GM21447 (cell line): ENCODE measurements at regions not wholly inside any gene's neighbourhood (a gene's known extent, or its start where the extent isn't known, plus 50 kb on each side); places are given as distances from the start of the nearest gene placed in this dataset.
"Not testable (repeated sequence)": the region's sequence is repeated elsewhere in the genome, so short reads cannot be mapped to it uniquely, and the experiment has no call there.

ENCODE experiments used
- ATAC-seq: cut with Tn5 transposase; IDR thresholded peaks from one replicate; pipeline ENCODE4 v1.9.1; 2021; ENCODE audit not compliant: unreplicated experiment

DNA sequence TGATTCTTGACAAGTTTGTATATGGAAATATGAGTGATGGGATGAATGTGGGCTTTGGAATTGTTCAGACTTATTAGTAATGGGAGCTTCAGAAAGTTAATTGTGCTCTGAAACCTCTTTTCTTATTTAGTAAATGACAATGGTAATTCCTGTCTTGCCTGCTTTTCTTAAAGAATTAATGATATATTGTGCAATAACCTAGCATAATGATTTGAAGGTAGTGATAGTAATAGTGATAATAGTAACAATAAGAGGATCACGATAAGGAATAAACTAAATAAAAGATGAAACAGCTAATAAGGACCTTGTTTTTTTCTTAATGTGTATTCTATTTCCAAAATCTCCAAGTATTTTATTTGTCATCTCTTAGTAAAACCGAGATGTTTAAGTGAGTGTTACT lies 245.0 kb upstream of the CPHXL start:
- ATAC-seq, result no peak

DNA sequence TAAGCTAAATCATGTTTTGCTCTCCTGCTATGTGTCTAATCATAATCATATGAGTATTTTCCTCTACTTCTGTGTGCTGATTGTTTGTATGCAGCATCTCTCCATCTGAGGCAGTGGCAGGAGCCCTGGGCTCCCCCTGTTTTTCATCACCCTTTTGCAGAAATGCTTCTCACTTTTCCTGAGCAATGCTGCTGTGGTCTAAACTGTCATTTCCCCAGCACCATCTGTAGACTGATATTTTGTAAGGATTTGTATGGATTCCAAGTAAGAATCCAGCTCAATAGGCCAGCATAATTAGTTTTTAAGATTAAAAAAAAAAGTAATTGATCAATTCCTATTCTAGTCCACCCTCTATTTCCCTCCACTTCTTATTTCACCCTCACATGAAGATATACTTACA lies 257.0 kb upstream of the CPHXL start:
- ATAC-seq, result no peak

DNA sequence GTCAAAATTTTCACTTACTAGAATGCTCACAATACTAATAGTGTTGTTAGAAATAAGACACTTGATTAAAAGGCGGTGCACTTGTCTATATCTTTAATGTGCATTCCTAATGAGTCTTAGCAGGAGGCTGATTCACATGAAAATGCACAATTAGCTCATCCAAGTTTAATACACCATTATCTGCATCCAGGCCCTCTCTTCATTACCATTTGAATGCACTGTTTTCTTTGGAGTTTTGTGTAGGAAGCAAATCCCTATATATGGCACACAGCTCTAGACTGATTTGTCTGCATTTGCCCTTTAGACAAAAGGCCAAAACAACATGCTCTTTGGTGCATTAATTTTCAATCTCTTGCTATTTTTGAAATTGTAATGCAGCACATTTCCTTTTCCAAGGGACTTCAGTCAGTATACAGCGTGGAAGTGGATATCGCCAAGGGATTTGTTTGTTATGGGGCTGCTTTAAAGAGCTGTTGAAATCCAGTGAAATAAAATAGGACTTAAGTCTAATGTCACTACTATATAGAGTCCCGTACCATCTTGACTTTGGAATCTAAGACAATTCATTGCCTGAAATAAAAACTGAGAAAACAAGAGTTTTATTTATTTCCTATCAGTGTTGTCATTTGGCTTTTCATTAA lies 257.6 kb upstream of the CPHXL start:
- ATAC-seq, result no peak

DNA sequence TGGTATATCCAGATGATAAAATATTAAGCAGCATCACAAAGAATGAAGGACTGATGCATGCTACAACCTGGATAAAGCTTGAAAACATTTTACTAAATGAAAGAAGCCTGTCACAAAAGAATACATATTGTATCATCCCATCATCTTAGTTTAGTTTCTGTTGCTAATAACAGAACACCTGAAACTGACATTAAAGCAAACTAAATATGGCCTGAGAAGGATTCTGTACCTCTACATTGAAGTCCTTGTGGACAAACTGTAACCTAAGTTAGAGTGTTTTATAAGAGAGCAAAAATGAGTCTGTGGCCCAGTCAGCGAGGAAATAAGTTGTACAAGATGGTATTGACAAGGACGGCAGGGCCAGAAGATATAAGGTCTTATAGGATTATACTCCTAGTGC lies 261.0 kb upstream of the CPHXL start:
- ATAC-seq, result no peak

DNA sequence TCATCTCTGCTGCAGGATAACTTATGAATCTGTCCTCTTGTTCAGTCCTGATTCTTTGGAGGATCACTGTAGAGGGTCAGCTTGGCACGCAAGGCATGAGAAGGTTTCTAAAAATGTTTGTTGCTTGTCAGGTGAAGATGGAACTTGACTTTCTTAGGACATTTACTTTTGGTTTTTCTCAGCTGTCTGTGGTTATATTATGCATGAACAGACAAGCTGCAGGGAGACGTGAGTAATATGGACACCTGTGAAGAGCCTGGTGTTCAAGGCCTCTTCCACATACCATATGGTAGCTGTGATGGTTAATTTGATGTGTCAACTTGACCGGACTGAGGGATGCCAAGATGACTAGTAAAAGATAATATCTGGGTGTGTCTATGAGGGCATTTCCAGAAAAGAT lies 270.2 kb upstream of the CPHXL start:
- no peak for ATAC-seq

DNA sequence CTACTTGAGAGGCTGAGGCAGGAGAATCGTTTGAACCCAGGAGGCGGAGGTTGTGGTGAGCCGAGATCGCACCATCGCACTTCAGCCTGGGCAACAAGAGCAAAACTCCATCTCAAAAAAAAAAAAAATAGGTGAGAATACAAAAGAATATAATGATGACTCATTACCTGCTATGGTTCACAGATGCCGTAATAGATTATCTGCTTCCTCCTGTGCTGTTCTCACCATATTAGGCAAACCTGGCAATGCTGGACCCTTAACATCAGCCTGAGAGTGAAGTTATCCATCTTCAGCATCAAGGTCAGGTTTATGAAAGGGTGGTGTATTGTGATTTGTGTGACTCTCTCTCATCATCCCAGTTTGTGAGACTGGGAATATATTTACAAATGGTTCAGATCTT lies 271.3 kb upstream of the CPHXL start:
- ATAC-seq, result no peak

DNA sequence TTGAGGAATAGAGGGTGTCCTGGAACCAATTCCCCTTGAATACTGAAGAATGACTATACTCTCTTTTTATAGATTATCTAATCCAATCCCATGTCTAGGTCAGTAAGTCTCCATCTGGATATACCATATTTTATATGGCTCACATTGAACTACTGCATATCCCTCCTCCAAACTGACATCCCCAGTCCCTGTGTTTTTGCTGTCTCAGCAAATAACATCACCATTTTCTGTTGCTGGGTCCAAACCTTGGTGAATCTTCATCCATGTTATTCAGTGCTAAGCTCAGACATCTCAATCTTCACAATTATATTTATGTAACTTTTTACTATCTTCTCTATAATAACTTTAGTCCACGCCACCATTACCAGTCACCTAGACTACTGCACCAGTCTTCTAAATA lies 269.6 kb upstream of the CNTNAP4 start:
- no peak for ATAC-seq

DNA sequence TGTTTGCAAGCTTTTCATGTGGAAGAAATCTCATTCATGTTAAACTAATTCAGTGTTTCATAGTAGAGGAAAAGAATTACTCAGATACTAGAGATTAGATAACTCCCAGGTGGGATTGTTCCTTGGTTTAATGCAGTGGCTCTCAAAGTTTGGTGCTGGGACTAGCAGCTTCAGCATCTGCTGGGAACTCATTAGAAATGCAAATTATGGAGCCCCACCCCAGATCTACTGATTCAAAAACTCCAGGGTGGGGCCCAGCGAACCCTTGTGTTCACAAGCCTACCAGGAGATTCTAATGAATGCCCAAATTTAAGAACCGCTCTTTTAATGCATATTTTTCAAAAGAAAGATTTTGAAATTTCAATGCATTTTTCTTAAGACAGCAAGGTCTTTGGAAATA lies 253.4 kb upstream of the CNTNAP4 start:
- no peak for ATAC-seq

DNA sequence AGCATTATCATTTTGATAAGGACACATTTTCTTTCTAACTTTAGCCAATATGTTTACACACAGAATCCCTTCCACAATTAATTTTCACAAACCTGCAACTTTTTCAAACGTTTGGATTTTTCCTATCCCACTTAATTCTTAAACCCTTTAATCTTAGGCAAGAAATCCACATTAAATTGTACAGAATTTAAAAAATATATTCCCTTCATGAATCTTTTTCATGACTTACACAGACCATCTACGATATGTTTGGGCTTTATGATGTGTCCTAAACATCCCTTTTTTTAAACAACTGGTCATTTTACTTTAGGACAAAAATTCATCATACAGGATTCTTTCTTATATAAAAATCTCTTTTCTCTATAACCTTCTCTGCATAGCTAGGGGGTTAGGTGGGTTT lies 241.5 kb upstream of the CNTNAP4 start:
- no peak for ATAC-seq

DNA sequence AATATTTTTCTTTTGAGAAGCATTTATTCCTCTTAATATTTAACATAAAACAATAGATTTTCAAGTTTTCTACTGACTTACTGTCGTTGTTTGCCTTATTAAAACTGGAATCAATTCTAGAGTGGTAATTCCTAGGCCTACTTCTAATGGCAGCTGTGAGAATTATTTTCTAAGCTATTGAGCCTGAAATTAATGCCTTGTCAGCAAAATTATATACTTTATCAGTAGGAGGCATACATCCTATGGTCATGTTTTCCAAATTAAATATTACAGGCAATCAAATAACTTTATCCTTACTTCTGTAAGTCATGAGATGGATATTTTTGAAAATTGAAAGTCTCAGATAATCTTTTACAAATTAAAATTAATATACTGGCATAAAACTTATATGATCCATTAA lies 239.1 kb upstream of the CNTNAP4 start:
- no peak for ATAC-seq

DNA sequence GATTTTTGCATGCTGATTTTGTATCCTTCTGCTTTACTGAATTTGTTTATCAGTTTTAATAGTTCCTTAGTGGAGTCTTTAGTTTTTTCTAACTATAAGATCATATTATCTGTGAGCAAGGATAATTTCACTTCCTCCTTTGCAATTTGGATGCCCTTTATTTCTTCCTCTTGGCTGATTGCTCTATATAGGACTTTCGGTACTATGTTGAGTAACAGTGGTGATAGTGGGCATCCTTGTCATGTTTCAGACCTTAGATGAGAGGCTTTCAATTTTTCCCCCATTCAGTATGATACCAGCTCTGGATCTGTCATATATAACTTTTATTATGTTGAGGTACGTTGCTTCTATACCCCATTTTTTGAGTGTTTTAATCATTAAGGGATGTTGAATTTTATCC lies 224.5 kb upstream of the CNTNAP4 start:
- ATAC-seq, result no peak

DNA sequence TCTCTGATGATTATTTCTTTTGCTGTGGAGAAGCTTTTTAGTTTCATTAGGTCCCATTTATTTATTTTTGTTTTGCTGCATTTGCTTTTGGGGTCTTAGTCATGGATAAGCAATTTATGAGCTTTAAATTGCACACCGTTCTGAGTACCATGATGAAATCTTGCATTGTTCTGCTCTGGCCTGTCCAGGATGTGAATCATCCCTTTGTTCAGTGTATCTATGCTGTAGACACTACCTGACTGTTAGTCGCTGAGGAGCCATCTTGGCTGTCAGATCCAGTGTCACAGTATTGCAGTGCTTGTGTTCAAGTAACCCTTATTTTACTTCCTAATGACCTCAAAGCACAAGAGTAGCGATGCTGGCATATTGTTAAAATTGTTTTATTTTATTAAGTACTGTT lies 218.0 kb upstream of the CNTNAP4 start:
- no peak for ATAC-seq

DNA sequence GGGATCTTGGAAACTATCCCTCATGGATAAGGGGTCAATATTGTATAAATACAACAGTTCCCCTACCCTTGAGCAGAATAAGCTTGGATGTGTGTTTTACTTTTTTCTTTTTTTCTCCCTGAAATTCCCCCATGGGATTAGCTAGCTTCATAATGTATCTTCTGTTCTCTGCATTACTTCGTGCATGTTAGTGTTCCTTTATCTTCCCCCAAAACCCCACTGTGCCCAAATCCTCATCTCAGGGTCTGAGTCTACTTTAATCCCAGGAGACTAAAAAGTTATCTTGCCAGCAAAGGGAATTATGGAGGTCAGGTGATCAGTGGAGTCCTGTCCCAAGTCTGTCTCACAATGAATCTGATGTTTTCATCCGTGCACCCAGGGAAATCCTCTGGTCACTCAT lies 217.5 kb upstream of the CNTNAP4 start:
- ATAC-seq, result no peak

DNA sequence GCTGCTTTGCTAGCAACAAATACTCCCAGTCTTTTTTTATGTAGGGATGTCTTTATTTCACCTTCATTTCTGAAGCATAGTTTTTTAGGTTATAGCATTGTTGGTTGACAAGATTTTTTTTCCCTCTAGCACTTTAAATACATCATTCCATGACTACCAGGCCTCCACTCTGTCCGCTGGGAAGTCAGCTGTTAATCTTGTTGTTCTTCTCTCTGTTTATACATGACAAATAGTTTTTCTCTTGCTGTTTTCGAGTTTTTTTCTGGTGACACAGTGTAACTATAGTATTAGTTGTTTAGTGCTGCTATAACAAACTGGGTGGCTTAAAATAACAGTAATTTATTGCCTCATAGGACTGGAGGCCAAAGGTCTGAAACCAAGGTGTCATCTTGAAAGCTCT lies 205.5 kb upstream of the CNTNAP4 start:
- no peak for ATAC-seq

DNA sequence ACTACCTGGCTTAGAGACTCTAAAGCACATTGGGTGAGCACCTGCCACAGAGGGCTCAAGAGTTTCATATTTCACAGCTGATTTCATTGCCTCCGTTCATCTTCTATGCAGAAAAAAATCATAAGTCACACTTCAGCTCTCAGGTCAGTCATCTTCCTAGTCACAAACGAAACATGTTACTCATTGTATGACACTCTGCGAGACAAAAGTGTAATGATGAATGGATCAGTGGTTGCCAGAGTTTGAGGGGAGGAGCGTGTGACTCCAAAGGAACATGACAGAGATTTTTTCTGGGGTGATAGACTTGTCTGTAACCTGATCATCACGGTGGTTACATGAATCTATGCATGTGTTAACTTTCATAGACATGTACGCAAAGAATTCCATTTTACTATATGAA lies 195.2 kb upstream of the CNTNAP4 start:
- ATAC-seq, result no peak

DNA sequence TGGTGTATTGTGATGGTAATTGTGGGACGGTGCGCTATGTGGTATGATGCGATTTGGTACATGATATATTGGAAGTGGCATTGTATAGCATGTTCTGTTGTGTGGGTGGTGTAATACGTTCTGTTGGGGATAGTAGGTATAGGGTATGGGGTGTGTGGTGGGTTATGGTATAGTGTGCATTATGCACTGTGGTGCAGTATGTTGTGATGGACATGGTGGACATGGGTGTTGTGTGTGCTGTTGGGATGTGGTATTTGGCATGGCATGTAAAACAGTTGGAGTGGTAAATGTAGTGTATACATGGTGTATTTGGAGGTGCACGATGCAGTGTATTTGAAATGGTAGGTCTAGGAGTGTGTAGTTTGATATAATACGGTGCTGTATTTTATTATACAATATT lies 170.6 kb upstream of the CNTNAP4 start:
- no peak for ATAC-seq

DNA sequence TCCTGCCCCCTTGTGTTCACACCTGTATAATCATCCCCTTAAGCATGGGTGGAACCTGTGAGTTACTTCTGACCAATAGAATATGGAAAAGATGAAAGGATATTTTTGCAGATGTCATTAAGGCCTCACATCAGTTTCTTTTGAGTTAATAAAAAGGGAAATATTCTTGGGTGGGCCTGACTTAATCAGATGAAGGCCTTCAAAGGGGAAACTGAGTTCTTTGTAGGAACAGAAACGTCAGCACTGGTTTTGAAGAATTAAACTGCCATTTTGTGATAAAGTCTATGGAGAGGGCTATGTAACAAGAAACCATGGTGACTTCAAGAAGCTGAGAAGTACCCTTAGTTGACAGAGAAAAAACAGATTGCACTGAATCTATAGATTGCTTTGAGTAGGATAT lies 168.7 kb upstream of the CNTNAP4 start:
- no peak for ATAC-seq

DNA sequence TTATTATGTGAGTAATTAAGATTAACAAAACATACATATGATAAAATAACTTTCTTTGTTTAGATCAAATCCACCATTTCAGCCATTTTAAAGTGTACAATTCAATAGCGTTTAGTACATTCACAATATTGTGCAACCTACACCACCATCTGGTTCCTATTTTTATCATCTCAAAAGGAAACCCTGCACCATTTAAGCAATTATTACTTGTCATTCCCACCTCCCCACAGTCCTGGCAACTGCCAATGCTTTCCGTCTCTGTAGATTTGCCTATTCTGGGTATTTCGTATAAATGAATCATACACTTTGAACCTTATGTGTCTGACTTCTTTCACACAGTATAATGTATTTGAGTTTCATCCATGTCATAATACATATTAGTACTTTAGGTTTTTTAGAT lies 162.5 kb upstream of the CNTNAP4 start:
- no peak for ATAC-seq

DNA sequence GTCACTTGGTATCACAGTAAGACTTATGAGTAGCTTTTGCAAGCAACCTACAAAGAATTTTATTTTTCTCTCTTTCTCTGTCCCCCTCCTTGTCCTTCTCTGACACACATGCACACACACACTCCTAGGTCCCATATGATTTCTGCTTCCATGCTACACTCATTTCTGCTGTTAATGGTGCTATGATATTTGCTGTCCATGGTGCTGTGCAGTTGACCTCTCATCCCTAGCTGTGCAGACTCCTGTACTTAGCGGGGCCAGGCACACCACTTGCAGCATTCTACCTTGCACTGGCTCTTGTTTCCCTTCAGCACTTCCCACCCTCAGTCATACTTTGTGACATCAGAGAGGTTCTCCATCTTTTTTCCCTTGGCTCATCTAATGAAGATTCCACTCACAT lies 158.9 kb upstream of the CNTNAP4 start:
- ATAC-seq, result no peak

DNA sequence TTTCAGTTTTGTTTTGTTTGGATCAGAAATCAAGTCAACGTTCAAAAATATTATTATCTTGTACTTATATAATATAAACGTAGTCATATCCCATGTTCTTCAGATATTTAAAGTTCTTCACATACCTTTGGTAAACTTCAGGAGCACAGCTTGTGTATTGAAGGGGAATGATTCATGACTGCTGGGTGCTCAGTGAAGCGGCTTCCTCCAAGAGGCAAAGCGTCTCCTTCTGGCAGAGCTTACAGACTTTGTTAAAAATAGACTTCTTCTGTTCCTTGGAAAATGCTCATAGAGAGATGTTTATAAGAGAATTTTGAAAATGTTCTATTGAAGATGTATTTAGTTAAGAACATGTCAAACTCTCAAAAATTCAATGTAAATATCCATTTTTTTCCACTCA lies 155.6 kb upstream of the CNTNAP4 start:
- ATAC-seq, result no peak

DNA sequence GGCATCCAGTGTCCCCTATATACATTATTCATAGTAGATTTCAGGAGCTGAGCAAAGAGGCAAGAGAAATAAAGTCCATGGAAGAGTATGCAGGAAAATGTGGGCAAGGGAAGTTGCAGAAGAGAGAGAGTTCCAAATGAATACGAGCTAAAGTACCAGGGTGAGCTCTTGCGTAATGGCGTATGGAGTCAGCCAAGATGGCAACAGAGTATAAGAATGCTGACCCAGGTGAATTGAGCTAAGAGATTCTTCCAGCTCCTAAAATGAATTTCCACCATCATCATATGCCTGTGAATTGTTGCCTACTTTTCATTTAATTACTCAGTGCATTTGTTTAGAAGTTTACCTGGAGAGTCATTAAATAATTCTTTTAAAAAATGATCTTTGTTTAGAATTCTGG lies 153.2 kb upstream of the CNTNAP4 start:
- no peak for ATAC-seq

DNA sequence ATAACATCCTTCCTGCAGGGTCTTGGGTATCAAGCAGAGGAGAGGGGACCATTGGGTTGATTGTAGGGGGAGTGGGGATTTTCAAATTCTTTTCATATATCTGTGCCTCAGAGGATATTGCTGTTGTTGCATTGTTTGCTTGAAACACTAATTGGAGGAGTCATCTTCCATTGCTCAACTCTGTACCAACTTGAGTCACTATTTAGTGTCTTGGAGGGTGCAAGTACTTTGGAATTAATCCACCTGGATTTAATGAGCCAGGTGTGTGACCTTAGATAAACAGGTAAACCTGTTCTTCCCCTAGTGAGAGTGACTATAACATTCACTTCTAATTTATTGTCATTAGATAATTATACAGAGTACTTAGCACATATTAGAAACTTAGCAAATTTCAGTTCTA lies 151.3 kb upstream of the CNTNAP4 start:
- ATAC-seq, result no peak

DNA sequence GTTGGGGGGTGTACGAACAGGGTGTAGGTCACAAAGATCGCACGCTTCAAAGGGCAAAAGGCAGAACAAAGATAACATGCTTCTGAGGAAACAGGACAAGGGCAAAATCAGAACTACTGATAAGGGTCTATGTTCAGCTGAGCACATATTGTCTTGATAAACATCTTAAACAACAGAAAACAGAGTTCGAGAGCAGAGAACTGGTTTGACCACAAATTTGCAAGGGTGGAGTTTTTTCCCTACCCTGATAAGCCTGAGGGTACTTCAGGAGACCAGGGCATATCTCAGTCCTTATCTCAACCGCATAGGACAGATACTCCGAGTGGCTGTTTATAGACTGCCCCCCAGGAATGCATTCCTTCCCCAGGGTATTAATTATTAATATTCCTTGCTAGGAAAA lies 139.1 kb upstream of the CNTNAP4 start:
- ATAC-seq, result not testable (repeated sequence)

DNA sequence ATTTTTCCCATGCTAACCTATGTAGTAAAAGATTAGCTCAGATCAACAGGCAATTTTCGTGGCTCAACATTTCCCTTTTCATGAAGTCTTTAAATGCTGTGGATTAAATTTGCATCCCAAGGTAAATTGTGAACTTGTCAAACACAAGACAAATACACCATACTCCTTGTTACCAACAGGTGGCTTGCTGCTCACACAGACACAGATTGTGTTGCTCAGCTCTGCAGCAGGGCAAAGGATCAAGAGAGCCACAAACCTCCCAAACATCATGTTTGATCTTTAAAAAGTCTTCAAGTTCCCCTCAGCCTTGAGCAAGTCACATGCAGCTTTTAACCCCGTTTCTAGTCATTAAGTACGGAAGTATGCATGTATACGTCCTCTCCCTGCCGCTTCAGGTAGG lies 119.6 kb upstream of the CNTNAP4 start:
- ATAC-seq, result no peak
